ES-I3 (cell line): ENCODE measurements at regions not wholly inside any gene's neighbourhood (a gene's known extent, or its start where the extent isn't known, plus 50 kb on each side); places are given as distances from the start of the nearest gene placed in this dataset.
"Not testable (repeated sequence)": the region's sequence is repeated elsewhere in the genome, so short reads cannot be mapped to it uniquely, and the experiment has no call there.

Experiments used
- H3K36me3 ChIP-seq: 2 replicates; pipeline ENCODE4 v1.6.1; 2013; ENCODE audit warnings: mild to moderate bottlenecking, low read length, control low read depth, moderate library complexity; ENCODE audit not compliant: insufficient read depth
- H3K4me1 ChIP-seq: 2 replicates; pipeline ENCODE4 v1.6.1; 2013; ENCODE audit warnings: mild to moderate bottlenecking, control low read depth, low read length; ENCODE audit not compliant: insufficient read depth
- H3K9ac ChIP-seq: 2 replicates; pipeline ENCODE4 v1.6.1; 2013; ENCODE audit warnings: low read depth, mild to moderate bottlenecking, low read length, moderate library complexity
- H3K9me3 ChIP-seq: 2 replicates; pipeline ENCODE4 v1.6.1; 2013; ENCODE audit warnings: mild to moderate bottlenecking, low read length, moderate library complexity; ENCODE audit not compliant: control insufficient read depth, insufficient read depth

DNA sequence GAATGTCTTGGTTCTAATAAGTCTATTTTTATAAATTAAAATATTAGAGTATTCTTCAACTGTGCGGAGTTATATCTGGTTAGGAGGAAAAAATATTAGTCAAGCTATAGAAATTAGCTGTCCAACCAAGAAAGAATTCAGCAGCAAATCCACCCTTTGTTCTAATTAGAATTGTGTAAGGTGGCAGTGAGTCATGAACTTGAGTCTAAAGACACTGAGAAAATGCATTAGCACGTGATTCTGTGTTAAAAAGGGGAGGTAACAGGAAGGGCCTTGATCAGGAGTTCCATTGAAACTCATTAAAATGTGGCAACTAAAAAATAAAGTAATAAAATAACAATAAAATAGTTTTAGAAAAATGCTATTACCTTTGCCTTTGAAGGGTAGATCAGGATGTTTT lies 398.2 kb upstream of the RGS18 start:
- H3K9ac ChIP-seq: no peak overlapping the region
- H3K36me3 ChIP-seq: no peaks in the 10 kb centered on the region
- no peaks in the 10 kb centered on the region for H3K4me1 ChIP-seq
- H3K9me3 ChIP-seq: no peaks in the 10 kb centered on the region

DNA sequence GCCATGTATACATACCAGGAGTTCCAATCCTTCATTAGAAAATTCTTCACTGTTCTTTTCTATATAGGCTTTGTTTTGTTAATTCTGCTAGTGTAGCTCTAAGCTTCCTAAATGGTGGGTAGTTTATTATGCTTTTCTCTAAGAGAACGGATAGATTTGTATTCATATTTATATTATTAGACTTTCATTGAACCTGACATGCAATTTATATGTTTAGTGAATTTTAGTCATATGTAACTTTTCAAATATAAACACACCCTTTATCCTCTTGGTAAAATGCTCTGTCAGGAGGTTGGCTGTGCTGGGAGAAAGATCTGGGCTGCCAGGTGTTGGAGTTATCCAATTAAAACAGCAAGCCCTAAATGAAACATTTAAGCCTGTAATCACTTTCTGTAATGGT lies 369.7 kb upstream of the RGS18 start:
- no peaks in the 10 kb centered on the region for H3K36me3 ChIP-seq
- H3K4me1 ChIP-seq: 0 out of 2 replicates have a peak, but pooled peaks cover 4% of the 10 kb centered on the region
- H3K9ac ChIP-seq: no peak overlapping the region
- no peaks in the 10 kb centered on the region for H3K9me3 ChIP-seq

DNA sequence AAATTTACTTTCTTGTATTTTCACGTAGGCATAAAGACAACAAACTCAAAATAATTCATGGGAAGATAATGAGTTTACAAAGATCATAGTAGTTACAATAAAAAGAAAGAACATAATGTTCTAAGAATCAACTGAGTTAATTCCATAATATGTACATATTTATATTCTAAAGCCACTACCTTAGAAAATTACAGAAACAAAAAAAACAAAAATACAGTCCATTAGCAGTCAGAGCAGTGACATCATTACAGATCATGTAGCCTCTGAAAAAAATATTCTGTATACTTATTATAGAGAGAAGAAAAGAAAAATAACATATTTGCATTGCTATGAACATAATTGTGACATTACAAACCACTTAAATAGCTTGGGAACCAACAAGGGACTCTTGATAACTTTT lies 360.1 kb upstream of the RGS18 start:
- Histone ChIP-seq H3K4me1 (no peaks in the 10 kb centered on the region), H3K9me3 (no peaks in the 10 kb centered on the region), H3K9ac (no peak overlapping the region), H3K36me3 (no peaks in the 10 kb centered on the region)

DNA sequence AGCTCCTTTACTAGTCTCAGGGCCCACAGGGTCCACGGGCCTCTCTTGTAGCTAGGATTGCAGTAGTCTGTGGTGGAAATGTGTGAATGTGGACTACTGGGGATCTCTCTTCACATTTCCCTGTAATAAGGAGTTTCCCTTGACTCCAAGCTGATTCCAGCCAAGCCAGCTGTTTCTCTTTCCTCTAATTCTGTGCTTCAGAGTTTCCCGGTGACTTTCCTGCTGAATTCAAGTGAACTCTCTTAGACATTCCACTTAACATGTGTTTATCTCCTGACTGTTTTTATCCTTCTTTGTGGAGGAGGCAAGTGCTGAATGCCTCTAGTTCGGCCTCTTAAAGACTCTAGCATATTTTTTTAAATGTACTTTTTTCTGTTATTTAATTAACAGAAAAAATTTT lies 354.0 kb upstream of the RGS18 start:
- Histone ChIP-seq H3K9ac (no peak overlapping the region), H3K36me3 (no peaks in the 10 kb centered on the region)

DNA sequence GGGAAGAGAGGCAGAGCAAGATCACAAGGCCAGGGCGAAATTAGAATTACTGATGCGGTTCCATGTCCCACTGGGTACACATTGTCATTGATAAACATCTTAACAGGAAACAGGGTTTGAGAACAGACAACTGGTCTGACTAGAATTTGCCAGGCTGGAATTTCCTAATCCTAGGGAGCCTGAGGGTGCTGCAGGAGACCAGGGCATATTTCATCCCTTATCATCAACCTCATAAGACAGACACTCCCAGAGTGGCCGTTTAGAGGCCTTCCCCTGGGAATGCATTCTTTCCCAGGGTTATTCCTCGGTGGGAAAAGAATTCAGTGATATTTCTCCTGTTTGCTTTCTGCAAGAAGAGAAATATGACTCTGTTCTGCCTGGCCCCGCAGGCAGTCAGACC lies 344.7 kb upstream of the RGS18 start:
- H3K36me3 ChIP-seq, H3K9ac ChIP-seq, H3K9me3 ChIP-seq, H3K4me1 ChIP-seq: not testable (repeated sequence)

More for the DNA sequence above, 354.0 kb upstream of the RGS18 start:
- no peaks in the 10 kb centered on the region for H3K9me3 ChIP-seq
- no peaks in the 10 kb centered on the region for H3K4me1 ChIP-seq

DNA sequence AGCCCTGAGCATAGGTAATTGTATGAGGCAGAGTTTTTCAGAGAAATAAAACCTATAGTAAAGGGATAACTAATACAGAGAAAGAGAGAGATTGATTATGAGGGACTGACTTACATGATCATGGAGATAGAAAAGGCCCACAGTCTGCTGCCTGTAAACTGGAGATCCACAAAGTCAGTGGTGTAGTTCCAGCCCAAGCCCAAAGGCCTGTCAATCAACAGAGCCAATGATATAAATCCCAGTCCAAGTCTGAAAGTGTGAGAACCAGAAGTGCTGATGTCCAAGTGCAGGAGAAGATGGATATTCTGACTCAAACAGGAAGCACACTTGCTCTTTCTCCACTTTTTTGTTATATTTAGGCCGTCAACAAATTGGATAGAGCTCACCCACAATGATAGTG lies 340.1 kb upstream of the RGS18 start:
- H3K36me3 ChIP-seq: no peaks in the 10 kb centered on the region
- H3K4me1 ChIP-seq: no peaks in the 10 kb centered on the region
- 0 out of 2 replicates have a peak, but pooled peaks cover 3% of the 10 kb centered on the region for H3K9me3 ChIP-seq
- no peak overlapping the region for H3K9ac ChIP-seq

DNA sequence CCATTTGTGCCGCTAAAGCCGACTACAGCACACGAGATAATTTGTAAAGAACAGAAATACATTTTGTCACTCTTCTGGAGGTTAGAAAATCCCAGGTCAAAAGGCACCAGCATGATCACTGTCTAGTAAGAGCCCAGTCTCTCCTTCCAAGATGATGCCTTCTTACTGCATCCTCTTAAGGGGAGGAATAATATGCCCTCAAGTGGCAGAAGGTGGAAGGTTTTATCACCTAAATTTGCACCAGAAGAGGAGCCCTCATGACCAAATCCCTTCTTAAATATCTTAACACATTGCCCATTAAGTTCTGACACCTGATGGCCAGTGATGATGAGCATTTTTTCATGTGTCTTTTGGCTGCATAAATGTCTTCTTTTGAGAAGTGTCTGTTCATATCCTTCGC lies 326.7 kb upstream of the RGS18 start:
- Histone ChIP-seq H3K36me3 (no peaks in the 10 kb centered on the region), H3K9ac (no peak overlapping the region), H3K4me1 (no peaks in the 10 kb centered on the region), H3K9me3 (no peaks in the 10 kb centered on the region)

DNA sequence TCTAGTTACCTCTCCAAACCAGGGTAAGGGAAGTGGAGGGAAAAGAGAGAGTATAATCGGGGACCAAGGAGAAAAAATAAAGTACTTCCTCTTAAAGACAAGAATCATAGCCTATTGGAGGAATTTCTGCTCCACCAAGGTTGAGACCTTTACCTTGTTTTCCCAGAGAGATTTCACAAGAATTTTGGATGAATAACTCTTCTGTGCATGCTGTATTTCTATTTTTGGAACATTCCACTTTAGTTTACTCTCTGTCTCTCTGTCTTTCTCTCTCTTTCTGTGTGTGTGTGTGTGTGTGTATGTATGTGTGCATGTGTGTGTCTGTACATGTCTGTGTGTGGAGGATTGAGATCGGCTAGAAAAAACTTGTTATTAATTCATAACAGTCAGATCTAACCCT lies 318.4 kb upstream of the RGS18 start:
- H3K9ac ChIP-seq: no peak overlapping the region

DNA sequence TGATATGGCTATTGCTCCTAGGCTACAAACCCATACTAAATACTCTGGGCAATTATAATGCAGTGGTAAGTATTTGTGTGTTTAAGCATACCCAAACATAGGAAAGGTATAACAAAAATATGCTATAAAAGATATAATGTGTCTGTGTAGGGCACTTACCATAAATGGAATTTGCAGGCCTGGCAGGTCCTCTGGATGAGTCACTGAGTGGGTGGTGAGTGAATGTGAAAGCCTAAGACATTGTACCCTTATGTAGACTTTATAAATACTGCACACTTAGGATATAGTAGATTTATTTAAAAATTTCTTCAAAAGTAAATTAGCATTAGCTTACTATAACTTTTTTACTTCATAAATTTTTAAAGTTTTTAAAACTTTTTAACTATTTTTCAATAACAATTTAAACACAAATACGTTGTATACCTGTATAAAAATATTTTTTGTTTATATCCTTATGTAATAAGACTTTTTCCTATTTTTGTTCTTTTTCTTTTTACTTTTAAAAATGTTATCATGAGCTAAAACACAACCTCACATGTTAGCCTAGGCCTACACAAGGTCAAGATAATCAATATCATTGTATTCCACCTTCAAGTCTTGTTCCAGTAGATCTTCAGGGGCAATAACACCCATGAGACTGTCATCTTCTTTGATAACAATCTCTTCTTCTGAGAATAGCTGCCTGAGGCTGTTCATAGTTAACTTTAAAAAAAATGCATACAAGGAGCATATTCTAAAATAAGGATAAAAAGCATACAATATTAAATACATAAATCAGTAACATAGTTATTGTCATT lies 306.3 kb upstream of the RGS18 start:
- Histone ChIP-seq H3K9me3 (no peaks in the 10 kb centered on the region), H3K4me1 (no peaks in the 10 kb centered on the region; the same call in 1 of the 2 replicates), H3K9ac (no peak overlapping the region), H3K36me3 (no peaks in the 10 kb centered on the region)

More for the DNA sequence above, 318.4 kb upstream of the RGS18 start:
- no peaks in the 10 kb centered on the region for H3K36me3 ChIP-seq
- no peaks in the 10 kb centered on the region; the same call in 1 of the 2 replicates for H3K9me3 ChIP-seq
- H3K4me1 ChIP-seq: no peaks in the 10 kb centered on the region

DNA sequence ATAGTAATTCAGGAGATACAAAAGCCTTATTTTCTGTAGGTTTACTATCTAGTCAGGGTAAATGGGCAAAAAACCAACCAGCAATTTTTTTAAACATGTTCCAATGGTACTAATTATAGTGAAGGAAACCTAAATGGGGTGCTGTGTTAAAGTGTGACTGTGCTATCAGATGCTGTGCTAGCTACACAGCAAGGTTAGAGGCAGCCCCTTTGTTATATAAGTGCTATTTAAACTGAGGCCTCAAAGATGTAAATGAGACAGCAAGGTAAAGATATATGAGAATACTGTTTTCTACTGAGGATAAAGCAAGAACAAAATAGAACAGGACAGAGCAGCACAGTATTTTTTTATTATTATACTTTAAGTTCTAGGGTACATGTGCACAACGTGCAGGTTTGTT lies 305.4 kb upstream of the RGS18 start:
- Histone ChIP-seq H3K9me3 (no peaks in the 10 kb centered on the region), H3K9ac (no peak overlapping the region), H3K36me3 (no peaks in the 10 kb centered on the region), H3K4me1 (no peaks in the 10 kb centered on the region; the same call in 1 of the 2 replicates)

DNA sequence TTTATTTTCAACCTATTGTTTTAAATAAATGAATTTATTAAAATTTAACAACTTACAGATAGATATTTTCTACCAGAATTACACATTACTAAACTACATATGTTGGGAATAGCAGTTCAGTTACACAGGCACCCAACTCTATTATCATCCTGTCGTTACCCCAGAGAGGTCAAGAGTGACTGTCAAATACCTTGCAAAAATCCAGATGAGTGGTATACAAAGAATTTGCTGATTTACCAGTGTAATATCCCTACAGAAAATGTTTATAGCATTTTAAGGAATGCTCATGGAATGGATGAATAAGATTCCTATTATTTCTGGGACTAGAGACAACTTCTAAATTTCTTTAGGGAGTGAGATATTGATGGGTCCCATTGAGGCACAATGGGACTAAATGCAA lies 300.7 kb upstream of the RGS18 start:
- H3K9me3 ChIP-seq: no peaks in the 10 kb centered on the region
- H3K36me3 ChIP-seq: no peaks in the 10 kb centered on the region
- no peak overlapping the region for H3K9ac ChIP-seq

DNA sequence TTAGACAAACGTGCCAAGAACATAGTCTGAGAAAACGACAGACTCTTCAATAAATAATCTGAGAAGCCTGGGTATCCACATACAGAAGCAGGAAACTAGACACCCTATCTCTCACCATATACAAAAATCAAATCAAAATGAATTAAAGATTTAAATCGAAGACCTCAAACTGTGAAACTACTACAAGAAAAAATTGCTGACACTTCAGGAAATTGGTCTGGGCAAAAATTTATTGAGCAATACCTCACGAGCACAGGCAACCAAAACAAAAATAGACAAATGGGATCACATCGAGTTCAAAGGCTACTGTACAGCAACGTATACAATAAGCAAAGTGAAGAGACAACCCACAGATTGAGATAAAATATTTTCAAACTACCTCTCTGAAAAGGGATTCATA lies 292.8 kb upstream of the RGS18 start:
- no peak overlapping the region for H3K9ac ChIP-seq
- H3K9me3 ChIP-seq: no peaks in the 10 kb centered on the region
- no peaks in the 10 kb centered on the region for H3K36me3 ChIP-seq
- H3K4me1 ChIP-seq: no peaks in the 10 kb centered on the region

More for the DNA sequence above, 300.7 kb upstream of the RGS18 start:
- H3K4me1 ChIP-seq: no peaks in the 10 kb centered on the region; the same call in 1 of the 2 replicates

DNA sequence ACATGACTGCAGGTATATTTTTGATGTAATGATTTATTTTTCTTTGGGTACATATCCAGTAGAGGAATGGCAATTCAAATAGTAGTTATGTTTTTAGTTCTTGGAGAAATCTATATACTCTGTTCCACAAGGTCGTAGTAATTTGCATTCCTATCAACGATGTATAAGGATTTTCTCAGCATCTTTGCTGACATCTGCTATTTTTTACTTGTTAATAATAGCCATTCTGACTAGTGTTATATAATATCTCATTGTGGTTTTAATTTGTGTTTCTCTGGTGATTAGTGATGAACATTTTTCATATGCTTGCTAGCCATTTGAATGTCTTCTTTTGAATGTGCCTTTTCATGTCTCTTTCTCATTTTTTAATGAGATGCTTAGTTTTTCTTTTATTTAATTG lies 292.1 kb upstream of the RGS18 start:
- Histone ChIP-seq H3K4me1 (no peaks in the 10 kb centered on the region), H3K9ac (no peak overlapping the region), H3K36me3 (no peaks in the 10 kb centered on the region), H3K9me3 (no peaks in the 10 kb centered on the region)

DNA sequence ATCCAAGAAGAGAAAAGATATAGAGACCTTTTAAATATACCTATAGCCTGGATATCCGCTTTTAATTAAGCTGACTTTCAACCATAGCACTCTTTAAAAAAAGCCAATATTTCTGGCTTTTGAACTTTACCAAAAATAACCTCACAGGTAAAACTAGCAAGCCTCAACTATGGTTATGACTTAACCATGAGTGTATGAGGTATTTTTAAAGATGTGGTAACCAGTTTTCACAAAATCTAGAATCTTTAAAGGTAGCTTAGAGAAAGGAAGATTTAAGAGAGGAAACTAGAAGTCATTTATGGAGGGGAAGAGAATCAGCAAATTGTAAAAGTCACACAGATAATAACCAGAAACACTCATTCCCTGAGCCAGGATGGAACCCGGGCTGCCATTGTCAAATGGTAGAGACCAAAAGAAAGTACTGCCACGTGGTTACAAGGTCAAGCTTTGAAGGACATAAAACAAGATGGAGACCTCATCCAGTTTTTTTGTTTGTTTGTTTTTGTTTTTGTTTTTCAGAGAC lies 288.4 kb upstream of the RGS18 start:
- H3K4me1 ChIP-seq: no peaks in the 10 kb centered on the region
- 0 out of 2 replicates have a peak, but pooled peaks cover 2% of the 10 kb centered on the region for H3K9me3 ChIP-seq
- H3K9ac ChIP-seq: no peak overlapping the region

DNA sequence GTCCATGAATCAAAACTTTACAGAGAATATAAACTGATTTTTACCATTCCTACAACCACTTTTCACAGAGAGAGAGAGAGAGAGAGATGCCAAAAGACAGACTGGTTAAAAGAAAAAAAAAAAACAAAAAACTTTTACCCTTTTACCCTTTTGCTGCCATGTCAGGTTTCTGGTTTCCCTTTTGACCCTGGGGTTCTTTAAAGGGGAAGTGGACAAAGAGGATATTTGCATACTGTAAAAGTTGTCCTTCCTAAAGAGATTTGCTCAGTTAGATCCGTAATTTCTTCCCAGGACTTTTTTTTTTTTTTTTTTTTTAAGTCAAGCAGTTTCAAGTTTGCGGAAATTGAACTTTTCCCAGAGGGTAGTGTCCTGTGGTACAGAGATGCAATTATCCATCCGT lies 287.8 kb upstream of the RGS18 start:
- Histone ChIP-seq H3K9ac (no peak overlapping the region), H3K4me1 (no peaks in the 10 kb centered on the region), H3K9me3 (0 out of 2 replicates have a peak, but pooled peaks cover 2% of the 10 kb centered on the region), H3K36me3 (no peaks in the 10 kb centered on the region)

More for the DNA sequence above, 288.4 kb upstream of the RGS18 start:
- no peaks in the 10 kb centered on the region for H3K36me3 ChIP-seq
